ENCODE measurements at regions not wholly inside any gene's neighbourhood (a gene's known extent, or its start where the extent isn't known, plus 50 kb on each side); places are given as distances from the start of the nearest gene placed in this dataset.
"Not testable (repeated sequence)": the region's sequence is repeated elsewhere in the genome, so short reads cannot be mapped to it uniquely, and the experiment has no call there.

DNA sequence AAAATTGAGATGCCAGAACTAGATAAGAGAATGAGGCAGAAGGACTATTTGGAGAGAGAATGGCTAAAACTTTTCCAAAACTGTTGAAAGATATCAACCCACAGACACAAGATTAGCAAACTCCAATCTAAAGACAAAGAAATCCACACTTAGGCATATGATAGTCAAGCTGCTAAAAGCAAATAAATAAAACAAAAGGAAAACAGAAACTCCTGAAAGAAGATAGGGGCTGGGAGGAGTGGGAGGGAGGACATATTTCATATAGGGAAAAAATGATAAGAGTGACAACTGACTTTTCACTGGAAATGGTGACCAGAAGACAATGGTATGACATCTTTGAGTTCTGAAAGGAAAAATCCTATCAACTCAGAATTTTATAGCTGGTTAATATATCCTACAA is 105.4 kb upstream of the ADO start:
- DNase-seq (ENCODE audit: low read depth, low spot score), result no peak

DNA sequence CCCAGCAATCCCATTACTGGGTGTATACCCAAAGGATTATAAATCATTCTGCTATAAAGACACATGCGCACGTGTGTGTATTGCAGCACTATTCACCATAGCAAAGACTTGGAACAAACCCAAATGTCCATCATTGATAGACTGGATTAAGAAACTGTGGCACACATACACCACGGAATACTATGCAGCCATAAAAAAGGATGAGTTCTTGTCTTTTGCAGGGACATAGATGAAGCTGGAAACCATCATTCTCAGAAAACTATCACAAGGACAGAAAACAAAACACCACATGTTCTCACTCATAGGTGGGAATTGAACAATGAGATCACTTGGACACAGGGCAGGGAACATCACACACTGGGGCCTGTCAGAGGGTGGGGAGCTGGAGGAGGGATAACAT is 100.4 kb upstream of the ADO start:
- not testable (repeated sequence) for DNase-seq (ENCODE audit: low read depth, low spot score)

DNA sequence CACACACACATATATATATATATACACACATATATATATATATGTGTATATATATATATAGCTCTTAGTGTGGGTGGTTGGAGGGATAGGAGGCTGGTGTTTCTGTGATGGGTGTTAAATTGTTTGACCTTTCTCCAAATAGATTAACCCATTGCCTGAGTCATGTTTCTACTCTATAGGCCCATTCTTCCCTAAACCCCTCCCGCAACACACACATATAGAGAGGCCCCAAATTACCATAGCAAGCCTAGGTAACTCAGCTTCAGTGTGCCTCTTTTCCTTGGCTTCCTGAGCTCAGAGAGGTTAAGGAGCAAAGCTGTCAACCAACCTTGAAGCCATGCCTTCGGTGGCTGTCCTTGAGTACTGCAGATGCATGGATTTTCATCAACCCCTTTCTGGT is 98.7 kb upstream of the ADO start:
- DNase-seq (ENCODE audit: low read depth, low spot score), result no peak

DNA sequence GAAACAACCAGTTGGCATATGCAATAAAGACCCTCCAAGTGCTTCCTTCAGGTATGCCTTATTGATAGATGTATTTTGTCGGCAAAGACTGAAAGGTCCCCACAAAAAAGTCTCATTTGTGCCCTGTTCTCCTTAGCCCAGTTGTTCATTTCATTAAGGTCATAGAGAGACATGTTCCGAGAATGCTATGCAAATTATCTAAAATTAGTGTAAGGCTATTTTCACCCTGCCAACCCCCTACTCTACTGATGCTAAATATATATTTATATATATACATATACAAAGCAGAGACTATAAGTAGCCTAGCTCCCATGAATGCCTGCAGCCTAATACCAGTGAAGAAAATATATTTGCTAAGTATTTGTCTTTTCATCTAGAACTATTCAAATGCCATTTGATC is 96.7 kb upstream of the ADO start:
- DNase-seq (ENCODE audit: low read depth, low spot score), result no peak

DNA sequence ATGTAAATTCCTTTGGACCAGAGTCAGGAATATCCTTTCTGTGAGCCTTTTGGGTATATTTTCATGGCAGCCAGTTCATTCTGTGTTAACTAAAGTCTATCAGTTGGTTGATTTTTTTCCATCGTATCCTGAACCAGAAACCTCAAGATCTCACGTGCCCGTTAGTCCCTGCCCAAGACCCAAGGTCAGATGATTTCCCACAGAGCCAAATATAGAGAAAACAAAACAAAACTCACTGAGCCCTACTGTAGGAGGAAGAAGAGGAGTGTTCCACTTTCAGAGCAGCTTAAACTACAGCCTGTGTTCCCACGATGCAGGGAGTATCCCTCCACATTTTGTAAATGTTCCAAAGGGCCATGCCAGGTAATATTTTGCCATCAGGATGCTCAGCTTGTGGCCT is 96.0 kb upstream of the ADO start:
- no peak for DNase-seq (ENCODE audit: low read depth, low spot score)

DNA sequence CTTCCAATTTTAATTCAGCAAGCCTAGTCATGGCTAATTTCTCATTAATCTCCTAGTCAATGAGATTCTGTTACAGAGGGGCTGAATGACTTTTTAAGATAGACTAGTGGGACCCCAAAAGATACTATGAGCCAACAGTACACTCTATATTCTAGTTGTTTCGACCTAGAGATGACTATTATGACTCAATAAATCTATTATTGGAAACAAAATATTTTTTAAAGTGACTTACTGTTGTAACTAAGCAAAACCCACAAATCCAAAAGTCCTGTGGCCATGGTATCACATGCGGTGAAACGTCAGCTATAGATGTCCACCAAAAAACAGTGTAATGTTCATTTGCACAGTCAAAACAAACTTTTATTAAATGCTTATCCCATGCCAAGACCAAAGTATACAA is 95.3 kb upstream of the ADO start:
- no peak for DNase-seq (ENCODE audit: low read depth, low spot score)

DNA sequence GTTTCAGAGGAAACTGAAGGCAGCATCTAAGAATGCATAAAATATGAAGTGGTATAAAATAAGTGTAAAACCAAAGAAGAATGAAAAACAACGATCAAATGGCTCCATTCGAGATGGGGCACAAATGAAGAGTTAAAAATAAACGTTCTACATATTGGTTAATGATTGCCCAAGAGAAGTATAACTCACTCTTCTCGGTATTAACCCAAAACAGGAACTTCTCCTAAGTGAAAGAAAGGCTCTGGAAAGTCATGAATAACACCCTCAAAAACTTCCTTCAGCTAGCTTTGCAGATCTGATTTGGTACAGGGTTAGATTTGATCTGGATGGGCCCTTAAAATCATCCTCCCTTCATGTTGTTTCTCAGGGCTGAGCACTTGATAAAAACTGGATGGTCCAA is 94.3 kb upstream of the ADO start:
- DNase-seq (ENCODE audit: low read depth, low spot score), result no peak

DNA sequence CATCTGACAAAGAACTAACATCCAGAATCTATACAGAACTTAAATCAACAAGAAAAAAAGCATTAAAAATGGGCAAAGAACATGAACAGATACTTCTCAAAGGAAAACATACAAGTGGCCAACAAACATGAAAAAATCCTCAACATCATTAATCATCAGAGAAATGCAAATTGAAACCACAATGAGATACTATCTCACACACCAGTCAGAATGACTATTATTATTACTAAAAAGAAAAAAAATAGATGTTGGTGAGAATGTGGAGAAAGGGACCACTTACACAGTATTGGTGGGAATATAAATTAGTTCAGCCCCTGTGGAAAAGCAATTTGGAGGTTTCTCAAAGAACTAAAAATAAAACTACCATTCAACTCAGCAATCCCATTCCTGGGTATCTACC is 89.1 kb upstream of the ADO start:
- DNase-seq (ENCODE audit: low read depth, low spot score), result no peak

DNA sequence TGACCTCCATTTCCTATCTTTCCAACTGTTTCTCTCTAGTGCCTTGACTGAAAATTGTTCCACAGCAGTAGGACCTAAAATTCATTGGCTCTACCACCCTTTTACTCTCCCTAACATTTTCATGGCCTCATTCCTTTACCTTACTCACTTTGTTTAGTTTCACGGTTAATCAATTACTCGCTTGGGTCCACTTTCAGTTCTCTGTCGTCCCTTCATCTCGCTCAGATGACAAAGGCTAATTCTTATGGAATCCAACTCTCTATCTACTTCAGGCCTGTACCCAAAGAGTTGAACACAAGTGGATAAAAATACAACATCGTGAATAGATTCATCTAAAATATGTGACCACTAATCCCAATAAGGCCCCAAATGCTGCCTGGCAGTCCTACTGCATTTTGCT is 85.9 kb upstream of the ADO start:
- no peak for DNase-seq (ENCODE audit: low read depth, low spot score)

DNA sequence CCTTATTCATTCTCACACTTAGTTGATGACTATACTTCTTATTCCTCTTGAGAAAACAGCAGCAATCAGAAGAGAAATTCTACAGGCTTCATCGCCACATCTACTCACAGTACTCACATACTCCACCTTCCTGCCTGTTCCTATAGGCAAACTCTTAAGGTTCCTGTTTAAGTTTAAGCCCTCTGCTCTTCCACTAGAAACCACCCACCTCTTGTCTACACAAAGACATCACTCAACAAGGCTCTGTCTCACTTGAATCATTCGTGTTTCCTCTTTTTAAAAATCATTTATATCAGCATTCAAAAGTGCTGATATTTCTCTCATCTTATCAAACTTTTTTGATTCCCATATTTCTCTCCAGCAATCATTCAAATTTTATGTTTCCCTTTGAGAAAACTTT is 85.5 kb upstream of the ADO start:
- DNase-seq (ENCODE audit: low read depth, low spot score), result no peak

DNA sequence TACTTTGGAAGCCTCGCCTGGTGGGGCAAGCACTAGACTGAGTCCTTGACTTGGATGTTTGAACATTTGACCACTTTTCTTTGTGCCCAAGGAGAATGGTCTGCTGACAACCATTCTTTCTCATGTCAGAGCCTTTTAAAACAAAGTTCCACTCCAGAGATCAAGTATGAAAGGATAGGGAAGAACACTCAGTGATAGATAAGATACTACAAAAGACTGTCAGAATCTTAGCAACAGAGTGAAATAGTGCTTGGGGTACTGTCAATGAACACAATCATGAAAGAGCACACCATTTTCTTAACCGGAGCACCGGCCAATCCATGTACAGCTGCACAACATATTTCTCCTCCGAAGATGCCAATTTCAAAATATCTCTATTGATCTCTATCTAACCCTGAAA is 82.8 kb upstream of the ADO start:
- DNase-seq (ENCODE audit: low read depth, low spot score), result no peak

DNA sequence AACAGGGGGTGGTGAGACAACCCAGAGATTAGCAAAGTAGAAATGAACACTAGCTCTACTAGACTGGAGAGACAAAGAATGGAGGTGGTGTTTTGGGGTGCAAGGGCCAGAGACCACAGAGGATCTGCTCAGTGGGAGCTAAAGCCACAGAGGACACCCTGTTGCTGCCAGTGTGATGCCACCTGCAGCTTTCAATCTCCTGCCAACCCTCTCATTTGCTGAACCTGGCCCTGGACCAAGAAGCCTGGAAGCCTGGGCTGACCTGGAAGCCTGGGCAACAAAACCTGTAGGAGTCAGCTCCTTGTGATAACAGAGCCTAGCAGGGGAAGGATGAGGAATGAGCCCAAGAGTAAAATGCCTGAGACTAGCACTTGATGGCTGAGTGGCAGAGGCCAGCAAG is 81.1 kb upstream of the ADO start:
- no peak for DNase-seq (ENCODE audit: low read depth, low spot score)

DNA sequence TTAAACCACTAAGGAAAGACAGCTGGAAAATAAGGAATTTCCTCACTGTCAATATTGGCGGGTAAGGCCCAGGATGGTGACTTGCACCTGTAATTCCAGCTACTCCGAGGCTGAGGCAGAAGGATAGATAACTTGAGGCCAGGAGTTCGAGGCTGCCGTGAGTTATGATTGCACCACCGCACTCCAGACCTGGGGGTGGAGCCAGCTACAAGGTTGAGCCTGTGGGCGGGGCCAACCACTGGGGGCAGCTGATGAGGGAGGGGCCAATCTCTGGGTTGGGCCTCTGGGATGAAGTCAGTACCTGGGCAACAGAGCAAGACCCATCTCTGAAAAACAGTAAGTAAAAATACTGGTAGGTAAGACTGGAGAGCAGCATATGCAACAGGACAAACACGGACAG is 80.1 kb upstream of the ADO start:
- no peak for DNase-seq (ENCODE audit: low read depth, low spot score)

DNA sequence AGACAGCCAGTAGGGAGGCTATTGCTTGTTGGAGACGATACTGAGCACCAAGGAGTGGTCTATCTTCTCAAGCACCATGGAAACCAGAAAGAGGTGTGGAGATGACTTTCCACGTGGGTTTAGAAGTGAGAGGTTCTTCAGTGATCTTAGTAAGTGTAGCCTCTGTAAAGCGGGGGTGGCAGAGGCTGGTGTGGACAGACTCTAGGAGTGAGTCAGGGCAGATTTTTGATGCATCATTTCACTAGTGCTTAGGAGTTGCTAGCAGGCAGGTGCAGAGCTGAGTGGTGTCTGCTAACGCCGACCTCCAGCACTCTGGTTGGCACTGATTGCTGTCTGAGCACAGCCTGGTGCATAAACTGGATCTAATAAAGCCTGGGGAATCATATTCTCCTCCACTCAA is 78.4 kb upstream of the ADO start:
- no peak for DNase-seq (ENCODE audit: low read depth, low spot score)

DNA sequence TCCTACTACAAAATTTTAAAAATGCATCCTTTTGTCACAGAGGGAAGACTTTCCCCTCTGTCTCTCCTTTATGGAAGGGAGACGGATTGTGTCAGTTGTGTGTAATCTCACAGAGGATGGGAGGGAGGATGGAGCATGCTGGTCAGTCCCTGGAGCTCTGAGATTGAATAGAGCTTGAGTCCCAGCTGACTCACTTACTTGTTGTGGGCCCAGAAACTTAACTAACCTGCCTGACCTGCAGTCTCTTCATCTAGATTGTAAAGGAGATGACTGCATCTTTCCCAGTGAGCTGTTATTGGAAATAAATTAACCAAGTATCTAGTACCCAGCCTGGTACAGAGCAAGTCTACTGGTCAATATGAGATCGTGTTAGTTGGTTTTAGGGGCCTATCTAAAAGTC is 77.9 kb upstream of the ADO start:
- no peak for DNase-seq (ENCODE audit: low read depth, low spot score)

DNA sequence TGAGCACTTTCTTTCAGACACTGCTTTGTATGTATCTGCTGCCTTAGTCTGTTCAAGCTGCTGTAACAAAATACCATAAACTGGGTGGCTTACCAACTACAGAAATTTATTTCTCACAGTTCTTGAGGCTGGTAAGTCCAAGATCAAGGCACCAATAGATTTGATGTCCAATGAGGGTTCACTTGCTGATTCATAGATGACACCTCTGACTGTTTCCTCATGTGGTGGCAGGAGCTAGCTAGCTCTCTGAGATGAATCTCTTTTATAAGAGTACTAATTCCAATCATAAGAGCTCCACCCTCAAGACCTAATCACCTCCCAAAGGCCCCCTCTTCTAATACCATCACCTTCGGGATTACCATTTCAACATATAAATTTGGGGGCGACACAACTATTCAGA is 76.6 kb upstream of the ADO start:
- DNase-seq (ENCODE audit: low read depth, low spot score), result no peak

DNA sequence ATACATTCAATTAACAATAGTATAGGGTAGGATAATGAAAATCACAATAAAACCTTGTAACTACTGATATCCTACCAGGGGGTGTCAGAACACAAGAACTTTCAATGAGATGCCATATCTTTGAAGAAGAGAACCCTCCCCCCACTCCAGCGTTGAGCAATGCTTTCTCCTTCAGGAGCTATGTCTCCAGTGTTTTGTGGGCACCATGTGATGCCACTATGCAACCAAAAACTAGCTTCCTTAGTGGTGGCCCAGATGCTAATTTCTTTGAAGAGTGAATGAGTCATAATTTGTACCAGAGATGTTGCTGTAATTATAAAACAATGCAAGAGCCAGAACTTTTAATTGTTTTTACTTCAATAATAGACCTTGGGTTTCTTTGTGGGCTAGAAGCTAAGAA is 76.0 kb upstream of the ADO start:
- DNase-seq (ENCODE audit: low read depth, low spot score), result no peak

DNA sequence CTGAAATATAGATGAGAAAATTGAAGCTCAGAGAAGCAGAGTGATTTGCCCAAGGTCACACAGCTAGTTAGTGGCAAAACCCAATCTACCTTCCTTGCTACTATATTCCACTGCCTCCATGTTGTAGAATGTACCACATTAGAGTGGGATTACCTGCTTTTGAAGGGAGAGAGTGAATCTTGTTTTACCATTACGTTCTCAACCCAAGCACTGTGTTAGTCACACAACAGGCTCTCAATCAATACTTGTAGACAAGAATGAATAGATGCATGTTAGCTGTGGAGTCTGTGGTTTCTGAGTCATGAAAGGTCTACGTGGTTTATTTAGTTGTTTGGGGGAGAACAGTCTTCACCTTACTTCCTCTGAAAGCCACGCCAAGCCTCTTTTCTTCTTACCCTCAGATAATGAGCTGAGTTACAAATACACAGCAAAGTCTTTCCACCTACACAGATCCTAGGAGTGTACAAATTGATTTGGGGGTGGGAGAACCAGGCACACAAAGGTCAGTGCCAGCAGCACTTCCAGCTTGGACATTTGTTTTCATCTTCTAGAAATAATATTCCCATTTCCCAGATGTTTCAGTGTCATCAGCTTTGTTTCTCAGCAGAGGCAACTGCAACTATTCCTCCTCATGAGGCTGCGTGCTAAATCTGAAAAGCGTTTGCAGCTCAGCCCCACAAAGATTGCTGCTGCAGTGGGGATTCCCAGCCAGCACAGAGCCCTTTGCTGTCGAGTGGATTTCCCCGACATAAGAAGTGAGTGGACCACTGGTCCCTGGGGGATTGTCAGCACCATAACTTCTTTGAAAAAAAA is 71.5 kb upstream of the ADO start:
- no peak for DNase-seq (ENCODE audit: low read depth, low spot score)

DNA sequence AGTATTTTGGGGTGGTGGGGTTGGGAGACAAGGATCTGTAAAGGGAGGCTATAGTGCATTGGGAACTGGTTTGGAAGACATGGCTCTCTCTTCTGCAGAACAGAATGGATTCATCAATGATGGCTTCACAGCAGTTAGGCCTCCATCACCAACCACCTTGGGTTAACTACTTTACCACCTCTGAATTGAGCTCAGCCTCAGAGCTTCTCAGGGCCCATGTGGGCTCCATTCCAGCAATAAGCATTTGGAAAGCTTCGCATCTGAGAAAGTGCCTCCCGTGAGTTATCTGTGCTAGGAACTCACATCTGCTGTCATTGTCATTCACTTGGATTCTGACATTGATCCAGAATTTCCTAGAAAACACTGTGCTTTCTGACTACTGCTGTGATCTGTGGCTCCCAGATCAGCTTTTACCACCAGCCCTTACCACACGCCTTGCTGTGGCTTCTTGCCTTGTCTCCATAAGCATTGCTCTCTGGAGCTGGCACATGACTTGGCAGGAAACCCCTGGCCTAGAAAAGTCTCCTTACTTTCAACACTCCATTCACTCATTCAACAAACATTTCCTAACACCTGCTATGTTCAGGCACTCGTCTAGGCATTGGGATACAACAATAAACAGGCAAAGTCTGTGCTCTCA is 70.7 kb upstream of the ADO start:
- DNase-seq (ENCODE audit: low read depth, low spot score), result no peak

DNA sequence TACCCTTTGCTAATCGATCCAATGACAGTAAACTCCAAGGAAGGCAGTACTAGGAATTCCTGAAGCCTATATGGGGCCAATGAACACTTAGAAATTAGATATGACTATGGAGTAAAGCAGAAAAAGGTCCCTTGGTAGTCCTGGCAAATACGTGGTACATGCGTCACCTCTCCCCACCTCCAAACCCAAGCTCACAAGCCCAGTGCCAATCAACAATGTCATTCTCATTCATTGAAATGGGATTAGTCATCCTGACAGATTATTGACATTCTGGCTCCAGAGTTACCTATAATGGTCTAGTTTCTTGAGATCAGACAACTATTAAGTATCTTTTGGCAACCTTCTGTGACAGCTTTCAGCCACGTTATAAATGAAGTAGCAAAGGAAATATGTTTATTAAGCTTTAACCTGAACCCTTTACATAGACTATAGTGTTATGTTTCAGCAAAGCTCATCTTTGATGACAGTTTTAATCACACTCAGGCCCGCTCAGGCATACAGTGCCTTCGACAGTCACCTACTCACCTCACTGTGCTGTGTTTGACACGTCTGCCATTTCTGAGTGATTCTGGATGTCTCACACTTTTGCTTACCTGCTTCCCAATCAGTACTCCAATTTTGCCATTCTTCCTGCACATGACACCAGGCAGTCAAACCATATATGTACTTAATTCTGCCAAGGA is 69.6 kb upstream of the ADO start:
- DNase-seq (ENCODE audit: low read depth, low spot score), result no peak

DNA sequence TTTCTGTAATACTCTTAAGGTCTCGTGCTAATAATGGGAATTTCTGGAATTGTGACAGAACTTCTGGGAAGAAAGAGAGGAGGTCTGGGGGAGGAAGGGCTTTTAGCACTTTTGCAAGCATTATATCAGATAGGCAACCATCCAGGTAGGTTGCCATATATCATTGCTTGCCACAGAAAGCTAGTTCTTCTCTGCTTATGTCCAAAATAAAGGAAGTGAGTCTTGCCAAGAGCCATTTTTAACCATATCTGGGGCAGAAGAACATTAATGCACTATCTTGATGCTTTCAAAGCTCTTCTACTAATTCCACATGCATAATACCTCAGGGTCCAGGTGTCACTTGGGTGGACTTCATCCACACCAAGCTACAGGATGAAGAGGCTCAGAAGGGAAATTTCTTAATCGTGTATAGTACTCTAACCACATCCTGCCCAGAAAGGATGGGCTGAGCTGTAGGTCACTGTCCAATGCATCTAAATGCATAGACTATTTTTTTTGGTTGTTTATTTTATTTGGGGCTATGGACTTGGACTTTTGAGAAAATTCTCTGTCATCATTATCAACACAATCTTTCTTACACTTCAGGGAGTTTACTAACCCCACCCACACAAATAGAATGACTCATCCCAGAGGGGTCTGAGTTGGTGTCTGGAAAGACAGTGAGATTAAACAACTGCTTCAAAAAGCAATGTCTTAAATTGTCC is 68.9 kb upstream of the ADO start:
- no peak for DNase-seq (ENCODE audit: low read depth, low spot score)

DNA sequence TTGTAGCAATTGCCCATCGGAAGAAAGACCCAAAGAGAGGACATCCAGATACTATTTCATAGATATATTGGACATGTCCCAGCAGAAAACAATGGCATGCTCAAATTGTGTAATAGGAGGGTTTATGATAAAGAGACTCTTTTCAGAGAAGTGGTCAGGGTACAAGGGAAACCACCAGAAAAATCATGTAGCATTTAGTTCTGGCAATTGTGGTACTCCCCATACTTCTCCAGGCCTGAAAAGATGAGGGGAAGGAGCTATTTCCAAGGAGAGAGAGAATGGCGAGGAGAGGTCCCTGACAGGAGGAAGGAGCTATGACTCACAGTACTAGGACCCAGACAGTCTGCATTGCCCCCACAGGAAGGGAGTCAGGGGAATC is 68.4 kb upstream of the ADO start:
- no peak for DNase-seq (ENCODE audit: low read depth, low spot score)

DNA sequence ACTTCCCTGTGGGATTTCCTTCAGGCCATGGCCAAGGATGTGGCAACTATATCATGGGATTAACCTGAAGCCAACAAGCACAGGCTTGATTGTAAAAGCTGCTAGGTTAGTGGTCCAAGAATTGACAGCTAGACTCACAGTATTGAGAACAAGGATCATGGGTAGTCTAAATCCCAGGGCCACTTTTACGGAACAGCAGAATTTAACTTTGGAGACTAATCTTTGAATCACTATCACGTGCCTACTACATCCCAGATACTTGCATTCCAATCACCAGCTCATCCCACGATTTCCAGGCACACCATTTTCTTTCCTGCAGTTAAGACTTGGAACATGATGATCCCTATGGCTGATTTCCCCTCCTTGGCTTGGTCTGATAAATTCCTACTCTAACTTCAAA is 65.6 kb upstream of the ADO start:
- no peak for DNase-seq (ENCODE audit: low read depth, low spot score)

Data from brain pericyte (primary cell).